ENCODE measurements at regions not wholly inside any gene's neighbourhood (a gene's known extent, or its start where the extent isn't known, plus 50 kb on each side); places are given as distances from the start of the nearest gene placed in this dataset.

DNA sequence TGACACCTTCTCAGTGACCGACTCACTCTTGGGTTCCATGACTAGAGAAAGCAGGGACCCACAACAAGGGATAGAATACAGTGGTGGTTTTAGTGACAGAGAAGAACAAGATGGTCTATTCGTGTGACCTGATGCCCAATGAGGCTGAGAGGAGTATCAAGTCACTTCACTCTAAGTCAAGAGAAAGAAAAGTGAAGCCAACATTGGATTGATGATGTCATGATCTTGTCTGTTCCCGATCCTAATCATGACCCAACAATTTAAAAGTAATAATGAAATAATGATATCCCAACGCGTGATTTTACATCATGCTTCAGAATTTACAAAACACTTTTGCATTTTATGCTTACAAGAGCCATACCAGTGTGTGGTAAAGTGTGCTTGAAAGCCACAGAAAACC, 155.6 kb upstream of the POU3F3 start:
- Histone ChIP-seq H3K4me1 (ENCODE audit: control insufficient read depth, insufficient read depth, low read length) (no peaks in the 10 kb centered on the region), H3K4me3 (ENCODE audit: low read length in 2 of 2) (no peak overlapping the region), H3K27me3 (ENCODE audit: control insufficient read depth in 1 of 2, insufficient read depth in 2 of 2, low read length in 2 of 2) (no peaks in the 10 kb centered on the region), H3K27ac (ENCODE audit: low read length) (no peak overlapping the region), H3K36me3 (ENCODE audit: control insufficient read depth in 2 of 2, insufficient read depth in 2 of 2, low read length in 2 of 2) (no peaks in the 10 kb centered on the region), H3K9ac (ENCODE audit: low read length in 2 of 2) (no peak overlapping the region), H3K9me3 (ENCODE audit: control insufficient read depth in 2 of 2, low read length in 2 of 2) (no peaks in the 10 kb centered on the region)

GRCh38 chr2:104701411-104701911, 152.5 kb upstream of the POU3F3 start:
- Histone ChIP-seq H3K9me3 (ENCODE audit: control insufficient read depth in 2 of 2, low read length in 2 of 2) (no peaks in the 10 kb centered on the region), H3K27ac (ENCODE audit: low read length) (no peak overlapping the region), H3K27me3 (ENCODE audit: control insufficient read depth in 1 of 2, insufficient read depth in 2 of 2, low read length in 2 of 2) (peaks cover 2 to 3% of the 10 kb centered on the region in 2 donors), H3K4me1 (ENCODE audit: control insufficient read depth, insufficient read depth, low read length) (no peaks in the 10 kb centered on the region), H3K4me3 (ENCODE audit: low read length in 2 of 2) (no peak overlapping the region), H3K36me3 (ENCODE audit: control insufficient read depth in 2 of 2, insufficient read depth in 2 of 2, low read length in 2 of 2) (no peaks in the 10 kb centered on the region), H3K9ac (ENCODE audit: low read length in 2 of 2) (no peak overlapping the region)

GRCh38 chr2:104702031-104702850, 151.7 kb upstream of the POU3F3 start:
- Histone ChIP-seq H3K36me3 (ENCODE audit: control insufficient read depth in 2 of 2, insufficient read depth in 2 of 2, low read length in 2 of 2) (no peaks in the 10 kb centered on the region), H3K4me1 (ENCODE audit: control insufficient read depth, insufficient read depth, low read length) (no peaks in the 10 kb centered on the region), H3K9me3 (ENCODE audit: control insufficient read depth in 2 of 2, low read length in 2 of 2) (no peaks in the 10 kb centered on the region), H3K27ac (ENCODE audit: low read length) (no peak overlapping the region), H3K4me3 (ENCODE audit: low read length in 2 of 2) (no peak overlapping the region), H3K27me3 (ENCODE audit: control insufficient read depth in 1 of 2, insufficient read depth in 2 of 2, low read length in 2 of 2) (peaks cover 2 to 3% of the 10 kb centered on the region in 2 donors), H3K9ac (ENCODE audit: low read length in 2 of 2) (no peak overlapping the region)

DNA sequence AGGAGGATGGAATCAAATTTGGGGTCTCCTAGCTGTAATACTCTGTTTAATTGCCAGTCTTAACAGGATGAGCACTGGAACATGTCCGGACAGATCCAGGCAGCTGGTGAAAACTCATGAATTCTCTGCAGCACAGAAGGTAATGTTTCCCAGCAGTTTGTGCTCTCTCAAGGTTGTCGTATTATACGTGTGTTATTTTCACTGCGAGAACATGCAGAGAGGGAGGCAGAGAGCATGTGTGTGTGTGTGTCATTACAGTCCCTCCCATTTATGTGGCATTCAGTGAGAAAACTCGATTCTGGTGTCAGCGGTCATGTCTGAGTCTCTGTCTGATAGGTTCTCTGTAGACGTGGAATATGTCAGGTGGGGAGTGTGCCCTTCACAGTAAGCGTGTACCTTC, 150.2 kb upstream of the POU3F3 start:
- Histone ChIP-seq H3K4me3 (ENCODE audit: low read length in 2 of 2) (no peak overlapping the region), H3K9ac (ENCODE audit: low read length in 2 of 2) (no peak overlapping the region), H3K36me3 (ENCODE audit: control insufficient read depth in 2 of 2, insufficient read depth in 2 of 2, low read length in 2 of 2) (no peaks in the 10 kb centered on the region), H3K9me3 (ENCODE audit: control insufficient read depth in 2 of 2, low read length in 2 of 2) (no peaks in the 10 kb centered on the region), H3K27me3 (ENCODE audit: control insufficient read depth in 1 of 2, insufficient read depth in 2 of 2, low read length in 2 of 2) (peaks cover 2 to 3% of the 10 kb centered on the region in 2 donors), H3K27ac (ENCODE audit: low read length) (no peak overlapping the region), H3K4me1 (ENCODE audit: control insufficient read depth, insufficient read depth, low read length) (no peaks in the 10 kb centered on the region)

DNA sequence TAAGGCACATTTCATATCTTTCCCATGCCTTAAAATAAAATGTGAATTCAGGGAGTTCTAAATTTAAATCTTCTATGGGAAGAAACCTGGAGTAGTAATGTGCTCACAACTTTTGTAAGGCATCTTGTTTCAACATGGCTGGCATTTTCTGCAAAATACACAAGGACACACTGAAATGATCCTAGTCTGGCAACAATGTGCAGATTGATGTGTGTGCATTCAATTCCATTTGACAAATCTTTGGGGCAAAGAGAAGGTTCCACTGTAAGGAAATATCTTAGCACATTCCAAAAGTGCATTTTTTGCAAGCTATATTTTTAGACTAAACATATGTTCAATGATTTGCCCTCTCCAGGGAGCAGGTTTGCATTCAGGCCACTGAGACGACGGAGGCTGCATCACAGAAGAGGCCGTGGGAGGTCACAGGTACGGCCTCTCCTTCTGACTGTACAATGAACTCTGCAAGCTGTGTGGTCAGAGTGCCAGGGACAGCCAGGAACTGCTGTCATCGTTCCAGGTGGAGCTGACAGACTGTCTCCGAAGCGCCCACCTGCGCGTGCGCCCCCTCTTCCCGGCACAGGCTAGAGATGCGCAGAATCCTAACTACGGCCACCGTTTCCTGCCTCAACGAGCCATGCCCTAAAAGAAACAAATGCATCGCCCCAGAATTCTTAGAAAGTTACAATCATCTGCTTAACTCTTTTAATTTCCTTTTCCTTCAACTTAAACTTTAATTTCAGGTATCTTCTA, 149.2 kb upstream of the POU3F3 start:
- Histone ChIP-seq H3K4me1 (ENCODE audit: control insufficient read depth, insufficient read depth, low read length) (no peaks in the 10 kb centered on the region), H3K9ac (ENCODE audit: low read length in 2 of 2) (no peak overlapping the region), H3K27ac (ENCODE audit: low read length) (no peak overlapping the region), H3K27me3 (ENCODE audit: control insufficient read depth in 1 of 2, insufficient read depth in 2 of 2, low read length in 2 of 2) (peaks cover 2 to 3% of the 10 kb centered on the region in 2 donors), H3K9me3 (ENCODE audit: control insufficient read depth in 2 of 2, low read length in 2 of 2) (no peaks in the 10 kb centered on the region), H3K4me3 (ENCODE audit: low read length in 2 of 2) (no peak overlapping the region), H3K36me3 (ENCODE audit: control insufficient read depth in 2 of 2, insufficient read depth in 2 of 2, low read length in 2 of 2) (no peaks in the 10 kb centered on the region)

- Histone ChIP-seq H3K27ac (ENCODE audit: low read length) (no peak overlapping the region), H3K4me1 (ENCODE audit: control insufficient read depth, insufficient read depth, low read length) (no peaks in the 10 kb centered on the region), H3K27me3 (ENCODE audit: control insufficient read depth in 1 of 2, insufficient read depth in 2 of 2, low read length in 2 of 2) (peaks cover 2 to 3% of the 10 kb centered on the region in 2 donors), H3K9ac (ENCODE audit: low read length in 2 of 2) (no peak overlapping the region), H3K4me3 (ENCODE audit: low read length in 2 of 2) (no peak overlapping the region), H3K9me3 (ENCODE audit: control insufficient read depth in 2 of 2, low read length in 2 of 2) (no peaks in the 10 kb centered on the region), H3K36me3 (ENCODE audit: control insufficient read depth in 2 of 2, insufficient read depth in 2 of 2, low read length in 2 of 2) (no peaks in the 10 kb centered on the region)
Observed at GRCh38 chr2:104707056-104707455, 146.9 kb upstream of the POU3F3 start.

DNA sequence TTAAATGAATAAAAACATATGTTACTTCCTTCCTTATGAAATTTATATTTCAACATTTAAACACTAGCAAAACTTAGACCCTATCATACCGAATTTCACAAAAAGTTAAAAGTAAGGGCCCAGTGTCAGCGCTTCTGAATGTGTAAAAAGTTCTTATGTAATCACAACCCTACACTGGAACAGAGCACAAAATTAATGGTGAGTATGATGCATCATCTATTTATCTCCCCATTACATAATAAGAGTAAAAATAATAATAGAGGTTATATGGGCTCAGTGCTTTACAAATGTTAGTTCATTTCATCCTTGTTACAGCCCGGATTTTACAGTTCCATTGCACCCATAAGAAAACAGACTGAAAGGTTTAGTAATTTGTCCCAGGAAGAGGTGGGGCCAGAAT, 144.9 kb upstream of the POU3F3 start:
- no peak overlapping the region for H3K9ac ChIP-seq (ENCODE audit: low read length in 2 of 2)
- no peak overlapping the region for H3K27ac ChIP-seq (ENCODE audit: low read length)
- no peak overlapping the region for H3K4me3 ChIP-seq (ENCODE audit: low read length in 2 of 2)
- H3K4me1 ChIP-seq (ENCODE audit: control insufficient read depth, insufficient read depth, low read length), result no peaks in the 10 kb centered on the region
- no peaks in the 10 kb centered on the region for H3K9me3 ChIP-seq (ENCODE audit: control insufficient read depth in 2 of 2, low read length in 2 of 2)
- no peaks in the 10 kb centered on the region for H3K27me3 ChIP-seq (ENCODE audit: control insufficient read depth in 1 of 2, insufficient read depth in 2 of 2, low read length in 2 of 2)
- H3K36me3 ChIP-seq (ENCODE audit: control insufficient read depth in 2 of 2, insufficient read depth in 2 of 2, low read length in 2 of 2), result no peaks in the 10 kb centered on the region

- no peak overlapping the region for H3K27ac ChIP-seq (ENCODE audit: low read length)
- H3K36me3 ChIP-seq (ENCODE audit: control insufficient read depth in 2 of 2, insufficient read depth in 2 of 2, low read length in 2 of 2), result no peaks in the 10 kb centered on the region
- H3K9me3 ChIP-seq (ENCODE audit: control insufficient read depth in 2 of 2, low read length in 2 of 2), result no peaks in the 10 kb centered on the region
- H3K9ac ChIP-seq (ENCODE audit: low read length in 2 of 2), result no peak overlapping the region
- H3K4me3 ChIP-seq (ENCODE audit: low read length in 2 of 2), result no peak overlapping the region
- H3K4me1 ChIP-seq (ENCODE audit: control insufficient read depth, insufficient read depth, low read length), result no peaks in the 10 kb centered on the region
- H3K27me3 ChIP-seq (ENCODE audit: control insufficient read depth in 1 of 2, insufficient read depth in 2 of 2, low read length in 2 of 2), result no peaks in the 10 kb centered on the region
Observed at GRCh38 chr2:104716061-104716460, 137.9 kb upstream of the POU3F3 start.

DNA sequence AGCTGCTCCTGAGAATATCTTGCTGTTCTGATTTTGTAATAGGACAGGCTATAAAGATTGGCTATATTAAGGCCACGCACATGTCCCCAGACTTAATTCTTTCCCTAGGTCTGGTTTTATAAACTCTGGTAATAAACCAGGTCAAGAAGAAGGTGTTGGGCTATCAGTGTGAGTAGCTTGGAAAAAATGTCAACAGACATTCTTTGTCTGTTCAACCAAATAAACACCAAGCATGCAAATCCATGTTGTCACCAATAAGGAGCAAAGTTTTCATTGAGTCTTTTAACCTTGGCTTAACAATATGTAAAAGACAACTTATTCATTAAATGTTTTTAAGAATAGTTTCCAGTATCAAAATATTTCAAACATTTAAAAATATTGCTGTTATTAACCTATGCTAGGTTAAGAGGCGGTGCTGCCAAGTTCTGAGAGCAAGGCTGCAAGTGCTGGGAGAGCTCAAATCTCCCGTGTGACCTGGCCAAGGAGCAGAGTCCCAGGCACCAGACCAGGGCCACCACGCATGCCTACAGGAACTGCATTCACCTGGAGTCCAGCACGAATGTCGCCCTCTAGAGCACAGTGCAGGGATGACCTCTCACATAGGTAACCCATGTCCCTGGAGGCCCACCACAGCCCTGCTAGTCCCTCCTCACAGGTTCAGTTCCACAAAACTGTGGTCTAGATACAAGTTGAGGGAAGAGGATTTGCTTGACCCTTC, 120.5 kb upstream of the POU3F3 start:
- H3K27ac ChIP-seq (ENCODE audit: low read length), result no peak overlapping the region
- H3K4me1 ChIP-seq (ENCODE audit: control insufficient read depth, insufficient read depth, low read length), result no peaks in the 10 kb centered on the region
- H3K9ac ChIP-seq (ENCODE audit: low read length in 2 of 2), result no peak overlapping the region

DNA sequence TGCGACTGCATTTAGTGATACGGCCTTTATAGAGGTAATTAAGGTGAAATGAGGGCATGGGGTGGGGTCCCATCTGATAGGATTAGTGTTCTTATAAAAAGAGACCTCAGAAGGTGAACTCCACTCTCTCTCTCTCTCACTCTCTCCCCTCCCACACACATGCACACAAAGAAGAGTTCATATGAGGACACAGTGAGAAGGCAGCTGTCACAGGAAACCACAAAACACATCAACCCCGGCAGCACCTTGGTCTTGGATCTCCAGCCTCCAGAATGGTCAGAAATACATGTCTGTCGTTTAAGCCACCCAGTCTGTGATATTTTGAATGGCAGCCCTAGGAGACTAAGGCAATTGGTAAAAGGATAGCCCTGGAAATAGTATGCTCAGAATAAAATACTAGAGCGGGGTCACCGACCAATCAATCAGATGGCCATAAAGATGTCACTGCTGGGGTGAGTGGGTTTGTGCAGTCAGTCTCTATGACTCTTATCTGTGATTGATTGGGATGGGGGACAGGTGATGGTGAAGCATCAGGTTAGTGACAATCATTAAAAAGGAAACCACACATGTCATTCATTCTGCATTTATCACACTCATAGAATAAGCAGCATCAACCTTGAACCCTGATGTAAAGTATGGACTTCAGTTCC, 118.9 kb upstream of the POU3F3 start:
- peaks cover 0 to 2% of the 10 kb centered on the region in 2 donors for H3K27me3 ChIP-seq (ENCODE audit: control insufficient read depth in 1 of 2, insufficient read depth in 2 of 2, low read length in 2 of 2)
- no peak overlapping the region for H3K4me3 ChIP-seq (ENCODE audit: low read length in 2 of 2)
- no peak overlapping the region for H3K9ac ChIP-seq (ENCODE audit: low read length in 2 of 2)
- no peak overlapping the region for H3K27ac ChIP-seq (ENCODE audit: low read length)
- peaks cover 5 to 11% of the 10 kb centered on the region in 2 donors for H3K9me3 ChIP-seq (ENCODE audit: control insufficient read depth in 2 of 2, low read length in 2 of 2)
- no peaks in the 10 kb centered on the region for H3K36me3 ChIP-seq (ENCODE audit: control insufficient read depth in 2 of 2, insufficient read depth in 2 of 2, low read length in 2 of 2)
- H3K4me1 ChIP-seq (ENCODE audit: control insufficient read depth, insufficient read depth, low read length), result no peaks in the 10 kb centered on the region

More for the DNA sequence above, 120.5 kb upstream of the POU3F3 start:
- Histone ChIP-seq H3K27me3 (ENCODE audit: control insufficient read depth in 1 of 2, insufficient read depth in 2 of 2, low read length in 2 of 2) (peaks cover 0 to 2% of the 10 kb centered on the region in 2 donors), H3K4me3 (ENCODE audit: low read length in 2 of 2) (no peak overlapping the region), H3K9me3 (ENCODE audit: control insufficient read depth in 2 of 2, low read length in 2 of 2) (peaks cover 5 to 11% of the 10 kb centered on the region in 2 donors), H3K36me3 (ENCODE audit: control insufficient read depth in 2 of 2, insufficient read depth in 2 of 2, low read length in 2 of 2) (no peaks in the 10 kb centered on the region)
